ENCODE measurements at regions not wholly inside any gene's neighbourhood (a gene's known extent, or its start where the extent isn't known, plus 50 kb on each side); places are given as distances from the start of the nearest gene placed in this dataset.

DNA sequence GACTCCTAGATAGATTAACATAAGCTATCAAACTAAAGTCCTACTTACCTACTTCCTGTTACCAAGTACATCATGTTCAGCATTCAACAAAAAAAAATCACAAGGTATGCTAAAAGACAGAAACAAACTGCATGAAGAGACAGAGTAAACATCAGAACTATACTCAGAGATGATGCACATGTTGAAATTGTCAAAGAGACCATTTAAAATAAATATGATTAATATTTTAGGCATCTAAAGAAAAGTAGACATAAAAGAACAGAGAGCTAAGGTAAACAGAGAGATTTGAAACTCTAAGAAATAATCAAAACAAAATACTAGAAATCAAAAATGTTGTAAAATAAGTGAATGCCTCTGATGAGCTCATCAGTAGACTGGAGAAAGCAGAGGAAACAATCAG, 224.8 kb upstream of the STAC start:
- TF ChIP-seq, protein P1, sequence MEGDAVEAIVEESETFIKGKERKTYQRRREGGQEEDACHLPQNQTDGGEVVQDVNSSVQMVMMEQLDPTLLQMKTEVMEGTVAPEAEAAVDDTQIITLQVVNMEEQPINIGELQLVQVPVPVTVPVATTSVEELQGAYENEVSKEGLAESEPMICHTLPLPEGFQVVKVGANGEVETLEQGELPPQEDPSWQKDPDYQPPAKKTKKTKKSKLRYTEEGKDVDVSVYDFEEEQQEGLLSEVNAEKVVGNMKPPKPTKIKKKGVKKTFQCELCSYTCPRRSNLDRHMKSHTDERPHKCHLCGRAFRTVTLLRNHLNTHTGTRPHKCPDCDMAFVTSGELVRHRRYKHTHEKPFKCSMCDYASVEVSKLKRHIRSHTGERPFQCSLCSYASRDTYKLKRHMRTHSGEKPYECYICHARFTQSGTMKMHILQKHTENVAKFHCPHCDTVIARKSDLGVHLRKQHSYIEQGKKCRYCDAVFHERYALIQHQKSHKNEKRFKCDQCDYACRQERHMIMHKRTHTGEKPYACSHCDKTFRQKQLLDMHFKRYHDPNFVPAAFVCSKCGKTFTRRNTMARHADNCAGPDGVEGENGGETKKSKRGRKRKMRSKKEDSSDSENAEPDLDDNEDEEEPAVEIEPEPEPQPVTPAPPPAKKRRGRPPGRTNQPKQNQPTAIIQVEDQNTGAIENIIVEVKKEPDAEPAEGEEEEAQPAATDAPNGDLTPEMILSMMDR (IDR thresholded peaks at IDR 0.05) = no peak
- TF ChIP-seq POLR2A (IDR thresholded peaks at IDR 0.05) = no peak
